Suprapubic skin (tissue), 4 donors: ENCODE measurements at regions not wholly inside any gene's neighbourhood (a gene's known extent, or its start where the extent isn't known, plus 50 kb on each side); places are given as distances from the start of the nearest gene placed in this dataset.

Experiments
- DNase-seq, 2 donors: peaks; one replicate each; pipeline ENCODE4 v3.0.0-alpha.2; 2019; ENCODE audit warnings: low spot score in 2 of 2
- H3K27ac ChIP-seq: fragments of 200-600 bp; sonication (generic); one replicate; pipeline ENCODE4 v1.5.1; 2019
- H3K27me3 ChIP-seq: fragments of 200-600 bp; sonication (generic); one replicate; pipeline ENCODE4 v1.5.1; 2019
- H3K36me3 ChIP-seq: fragments of 200-600 bp; sonication (generic); one replicate; pipeline ENCODE4 v1.5.1; 2019
- H3K4me1 ChIP-seq: fragments of 200-600 bp; sonication (generic); one replicate; pipeline ENCODE4 v1.5.1; 2019
- H3K4me3 ChIP-seq: fragments of 200-600 bp; sonication (generic); one replicate; pipeline ENCODE4 v1.5.1; 2019; ENCODE audit warnings: mild to moderate bottlenecking
- H3K9me3 ChIP-seq: fragments of 200-600 bp; sonication (generic); one replicate; pipeline ENCODE4 v1.5.1; 2019
- CTCF ChIP-seq, 2 donors: fragments of 200-600 bp in 1 of 2; fragments of 450-650 bp in 1 of 2; sonication (generic) in 1 of 2; IDR thresholded peaks; one replicate each; pipeline ENCODE4 v1.5.1; 2016 to 2019; ENCODE audit warnings: antibody characterized with exemption in 2 of 2, mild to moderate bottlenecking in 1 of 2, moderate library complexity in 1 of 2
- EP300 ChIP-seq: sonication (generic); formaldehyde crosslinking; IDR thresholded peaks from one replicate; pipeline ENCODE4 v1.6.1; 2017; ENCODE audit warnings: antibody characterized with exemption
- POLR2A ChIP-seq, 2 donors: fragments of 450-650 bp; IDR thresholded peaks; one replicate each; pipeline ENCODE4 v1.6.1; 2017; ENCODE audit warnings: antibody characterized with exemption in 2 of 2, mild to moderate bottlenecking in 2 of 2, moderate library complexity in 2 of 2
- POLR2AphosphoS5 ChIP-seq, 3 donors: sonication (generic); formaldehyde crosslinking; IDR thresholded peaks; one replicate each; pipeline ENCODE4 v1.6.1; 2017; ENCODE audit warnings: antibody characterized with exemption in 3 of 3
- WGBS: methylation state at CpG from one replicate; pipeline ENCODE4 v1.1.5; 2018; 5-methylcytosine and 5-hydroxymethylcytosine counted together

GRCh38 chr11:92492372-92492771, 267.8 kb downstream of the FAT3 start:
- H3K27me3 ChIP-seq = no peaks in the 10 kb centered on the region
- H3K27ac ChIP-seq = no peak overlapping the region
- no peak for DNase-seq
- TF ChIP-seq EP300 (no peak), POLR2A (IDR thresholded peaks at IDR 0.05) (no peak), CTCF (IDR thresholded peaks at IDR 0.05) (no peak), POLR2AphosphoS5 (IDR thresholded peaks at IDR 0.05) (no peak)
- no peak overlapping the region for H3K4me3 ChIP-seq
- H3K4me1 ChIP-seq = no peaks in the 10 kb centered on the region
- no peaks in the 10 kb centered on the region for H3K9me3 ChIP-seq
- WGBS = 88% methylated on average over 1 of the region's 1 CpG
- H3K36me3 ChIP-seq = no peaks in the 10 kb centered on the region

GRCh38 chr11:92495107-92495793, 270.6 kb downstream of the FAT3 start:
- 68% methylated on average over 3 of the region's 3 CpGs for WGBS
- Histone ChIP-seq H3K4me1 (no peaks in the 10 kb centered on the region), H3K27ac (no peak overlapping the region)

GRCh38 chr11:92500453-92500852, 275.8 kb downstream of the FAT3 start:
- no peak for TF ChIP-seq POLR2AphosphoS5 (IDR thresholded peaks at IDR 0.05)
- TF ChIP-seq EP300 = no peak
- TF ChIP-seq POLR2A (IDR thresholded peaks at IDR 0.05) = no peak
- no peak for TF ChIP-seq CTCF (IDR thresholded peaks at IDR 0.05)
- DNase-seq = no peak
- Histone ChIP-seq H3K27me3 (no peaks in the 10 kb centered on the region), H3K4me1 (no peaks in the 10 kb centered on the region), H3K27ac (no peak overlapping the region), H3K9me3 (no peaks in the 10 kb centered on the region), H3K4me3 (no peak overlapping the region), H3K36me3 (no peaks in the 10 kb centered on the region)
- WGBS = 56% methylated on average over 2 of the region's 2 CpGs

More at GRCh38 chr11:92495107-92495793, 270.6 kb downstream of the FAT3 start:
- no peak overlapping the region for H3K4me3 ChIP-seq
- DNase-seq = no peak
- no peaks in the 10 kb centered on the region for H3K27me3 ChIP-seq
- no peaks in the 10 kb centered on the region for H3K9me3 ChIP-seq
- TF ChIP-seq EP300 (no peak), POLR2A (IDR thresholded peaks at IDR 0.05) (no peak)
- no peaks in the 10 kb centered on the region for H3K36me3 ChIP-seq

GRCh38 chr11:92501066-92501739, 276.6 kb downstream of the FAT3 start:
- 77% methylated on average over 5 of the region's 5 CpGs for whole genome bisulfite sequencing
- no peaks in the 10 kb centered on the region for H3K27me3 ChIP-seq
- no peak overlapping the region for H3K4me3 ChIP-seq
- no peaks in the 10 kb centered on the region for H3K36me3 ChIP-seq
- H3K4me1 ChIP-seq = no peaks in the 10 kb centered on the region
- H3K9me3 ChIP-seq = no peaks in the 10 kb centered on the region
- no peak for DNase-seq
- no peak overlapping the region for H3K27ac ChIP-seq
- TF ChIP-seq POLR2AphosphoS5 (IDR thresholded peaks at IDR 0.05) (no peak), CTCF (IDR thresholded peaks at IDR 0.05) (no peak), POLR2A (IDR thresholded peaks at IDR 0.05) (no peak), EP300 (no peak)

GRCh38 chr11:92504004-92504403, 279.4 kb downstream of the FAT3 start:
- no peak for DNase-seq
- Histone ChIP-seq H3K9me3 (no peaks in the 10 kb centered on the region), H3K36me3 (no peaks in the 10 kb centered on the region), H3K4me3 (no peak overlapping the region), H3K27me3 (no peaks in the 10 kb centered on the region), H3K4me1 (no peaks in the 10 kb centered on the region), H3K27ac (no peak overlapping the region)
- no peak for TF ChIP-seq CTCF (IDR thresholded peaks at IDR 0.05)
- no peak for TF ChIP-seq POLR2A (IDR thresholded peaks at IDR 0.05)
- no peak for TF ChIP-seq POLR2AphosphoS5 (IDR thresholded peaks at IDR 0.05)
- no peak for TF ChIP-seq EP300
